ENCODE measurements at regions not wholly inside any gene's neighbourhood (a gene's known extent, or its start where the extent isn't known, plus 50 kb on each side); places are given as distances from the start of the nearest gene placed in this dataset.

GRCh38 chr10:129136951-129137350, 330.1 kb upstream of the MGMT start:
- TF ChIP-seq, protein P1, sequence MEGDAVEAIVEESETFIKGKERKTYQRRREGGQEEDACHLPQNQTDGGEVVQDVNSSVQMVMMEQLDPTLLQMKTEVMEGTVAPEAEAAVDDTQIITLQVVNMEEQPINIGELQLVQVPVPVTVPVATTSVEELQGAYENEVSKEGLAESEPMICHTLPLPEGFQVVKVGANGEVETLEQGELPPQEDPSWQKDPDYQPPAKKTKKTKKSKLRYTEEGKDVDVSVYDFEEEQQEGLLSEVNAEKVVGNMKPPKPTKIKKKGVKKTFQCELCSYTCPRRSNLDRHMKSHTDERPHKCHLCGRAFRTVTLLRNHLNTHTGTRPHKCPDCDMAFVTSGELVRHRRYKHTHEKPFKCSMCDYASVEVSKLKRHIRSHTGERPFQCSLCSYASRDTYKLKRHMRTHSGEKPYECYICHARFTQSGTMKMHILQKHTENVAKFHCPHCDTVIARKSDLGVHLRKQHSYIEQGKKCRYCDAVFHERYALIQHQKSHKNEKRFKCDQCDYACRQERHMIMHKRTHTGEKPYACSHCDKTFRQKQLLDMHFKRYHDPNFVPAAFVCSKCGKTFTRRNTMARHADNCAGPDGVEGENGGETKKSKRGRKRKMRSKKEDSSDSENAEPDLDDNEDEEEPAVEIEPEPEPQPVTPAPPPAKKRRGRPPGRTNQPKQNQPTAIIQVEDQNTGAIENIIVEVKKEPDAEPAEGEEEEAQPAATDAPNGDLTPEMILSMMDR (IDR thresholded peaks at IDR 0.05) = no peak
- no peak for TF ChIP-seq RFX5 (IDR thresholded peaks at IDR 0.05; ENCODE audit: low read length)
- TF ChIP-seq POLR2AphosphoS5 (IDR thresholded peaks at IDR 0.05; ENCODE audit: low read depth, low read length) = no peak
- TF ChIP-seq, protein P2, sequence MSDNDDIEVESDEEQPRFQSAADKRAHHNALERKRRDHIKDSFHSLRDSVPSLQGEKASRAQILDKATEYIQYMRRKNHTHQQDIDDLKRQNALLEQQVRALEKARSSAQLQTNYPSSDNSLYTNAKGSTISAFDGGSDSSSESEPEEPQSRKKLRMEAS (IDR thresholded peaks at IDR 0.05; ENCODE audit: low read depth) = no peak
- TF ChIP-seq EZH2phosphoT487 (IDR thresholded peaks at IDR 0.05; ENCODE audit: borderline replicate concordance, low read depth) = no peak
- TF ChIP-seq TAF1 (IDR thresholded peaks at IDR 0.05; ENCODE audit: borderline replicate concordance, low read depth, low read length) = no peak
- TF ChIP-seq NRF1 (IDR thresholded peaks at IDR 0.05; ENCODE audit: low read depth, low read length) = no peak
- no peak for TF ChIP-seq NFIC (IDR thresholded peaks at IDR 0.05; ENCODE audit: borderline replicate concordance)
- no peak for TF ChIP-seq SIN3A (IDR thresholded peaks at IDR 0.05; ENCODE audit: borderline replicate concordance, low read depth, low read length)
- no peak for TF ChIP-seq REST (IDR thresholded peaks at IDR 0.05; ENCODE audit: low read depth, low read length)
- no peak for TF ChIP-seq PBX3 (IDR thresholded peaks at IDR 0.05)
- TF ChIP-seq EP300 (IDR thresholded peaks at IDR 0.05; ENCODE audit: borderline replicate concordance in 1 of 2, low read depth in 1 of 2, low read length in 1 of 2) = no peak
